ENCODE measurements at regions not wholly inside any gene's neighbourhood (a gene's known extent, or its start where the extent isn't known, plus 50 kb on each side); places are given as distances from the start of the nearest gene placed in this dataset.

- no peaks in the 10 kb centered on the region; the same call in 1 of the 2 replicates for H3K4me1 ChIP-seq (ENCODE audit: control insufficient read depth, insufficient read depth, low read length)
- no peaks in the 10 kb centered on the region for H3K36me3 ChIP-seq (ENCODE audit: control insufficient read depth, insufficient read depth, low read length)
- H3K4me3 ChIP-seq (ENCODE audit: low read depth, low read length): no peak overlapping the region
- no peaks in the 10 kb centered on the region for H3K9me3 ChIP-seq (ENCODE audit: control insufficient read depth, insufficient read depth, low read depth, low read length)
- H3K9ac ChIP-seq (ENCODE audit: low read length): no peak overlapping the region
- H3K27ac ChIP-seq (ENCODE audit: low read depth, low read length): no peak overlapping the region
- no peaks in the 10 kb centered on the region for H3K27me3 ChIP-seq (ENCODE audit: control insufficient read depth, insufficient read depth, low read length)
Measured at GRCh38 chr7:91657483-91658071, 222.9 kb downstream of the MTERF1 start.

- Histone ChIP-seq H3K27ac (ENCODE audit: low read depth, low read length) (no peak overlapping the region), H3K27me3 (ENCODE audit: control insufficient read depth, insufficient read depth, low read length) (no peaks in the 10 kb centered on the region), H3K36me3 (ENCODE audit: control insufficient read depth, insufficient read depth, low read length) (no peaks in the 10 kb centered on the region), H3K9me3 (ENCODE audit: control insufficient read depth, insufficient read depth, low read depth, low read length) (no peaks in the 10 kb centered on the region), H3K9ac (ENCODE audit: low read length) (no peak overlapping the region), H3K4me1 (ENCODE audit: control insufficient read depth, insufficient read depth, low read length) (no peaks in the 10 kb centered on the region; the same call in 1 of the 2 replicates), H3K4me3 (ENCODE audit: low read depth, low read length) (no peak overlapping the region)
Measured at GRCh38 chr7:91659096-91659495, 221.4 kb downstream of the MTERF1 start.

- no peaks in the 10 kb centered on the region for H3K36me3 ChIP-seq (ENCODE audit: control insufficient read depth, insufficient read depth, low read length)
- H3K4me3 ChIP-seq (ENCODE audit: low read depth, low read length): no peak overlapping the region
- no peaks in the 10 kb centered on the region for H3K9me3 ChIP-seq (ENCODE audit: control insufficient read depth, insufficient read depth, low read depth, low read length)
- H3K9ac ChIP-seq (ENCODE audit: low read length): no peak overlapping the region
- no peak overlapping the region for H3K27ac ChIP-seq (ENCODE audit: low read depth, low read length)
- no peaks in the 10 kb centered on the region; the same call in 1 of the 2 replicates for H3K4me1 ChIP-seq (ENCODE audit: control insufficient read depth, insufficient read depth, low read length)
- H3K27me3 ChIP-seq (ENCODE audit: control insufficient read depth, insufficient read depth, low read length): no peaks in the 10 kb centered on the region
Measured at GRCh38 chr7:91660734-91661356, 219.7 kb downstream of the MTERF1 start.

- H3K27me3 ChIP-seq (ENCODE audit: control insufficient read depth, insufficient read depth, low read length): no peaks in the 10 kb centered on the region
- no peaks in the 10 kb centered on the region; the same call in 1 of the 2 replicates for H3K4me1 ChIP-seq (ENCODE audit: control insufficient read depth, insufficient read depth, low read length)
- no peak overlapping the region for H3K4me3 ChIP-seq (ENCODE audit: low read depth, low read length)
- no peak overlapping the region for H3K27ac ChIP-seq (ENCODE audit: low read depth, low read length)
- no peaks in the 10 kb centered on the region for H3K36me3 ChIP-seq (ENCODE audit: control insufficient read depth, insufficient read depth, low read length)
- no peak overlapping the region for H3K9ac ChIP-seq (ENCODE audit: low read length)
- no peaks in the 10 kb centered on the region for H3K9me3 ChIP-seq (ENCODE audit: control insufficient read depth, insufficient read depth, low read depth, low read length)
Measured at GRCh38 chr7:91661727-91662126, 218.8 kb downstream of the MTERF1 start.

GRCh38 chr7:91668217-91668616 is 212.3 kb downstream of the MTERF1 start:
- Histone ChIP-seq H3K9me3 (ENCODE audit: control insufficient read depth, insufficient read depth, low read depth, low read length) (no peaks in the 10 kb centered on the region), H3K4me1 (ENCODE audit: control insufficient read depth, insufficient read depth, low read length) (no peaks in the 10 kb centered on the region), H3K9ac (ENCODE audit: low read length) (no peak overlapping the region), H3K27me3 (ENCODE audit: control insufficient read depth, insufficient read depth, low read length) (no peaks in the 10 kb centered on the region), H3K27ac (ENCODE audit: low read depth, low read length) (no peak overlapping the region), H3K4me3 (ENCODE audit: low read depth, low read length) (no peak overlapping the region), H3K36me3 (ENCODE audit: control insufficient read depth, insufficient read depth, low read length) (no peaks in the 10 kb centered on the region)

- Histone ChIP-seq H3K9me3 (ENCODE audit: control insufficient read depth, insufficient read depth, low read depth, low read length) (no peaks in the 10 kb centered on the region), H3K27me3 (ENCODE audit: control insufficient read depth, insufficient read depth, low read length) (no peaks in the 10 kb centered on the region), H3K27ac (ENCODE audit: low read depth, low read length) (no peak overlapping the region), H3K36me3 (ENCODE audit: control insufficient read depth, insufficient read depth, low read length) (no peaks in the 10 kb centered on the region), H3K9ac (ENCODE audit: low read length) (no peak overlapping the region), H3K4me1 (ENCODE audit: control insufficient read depth, insufficient read depth, low read length) (no peaks in the 10 kb centered on the region), H3K4me3 (ENCODE audit: low read depth, low read length) (no peak overlapping the region)
Measured at GRCh38 chr7:91671245-91671644, 209.3 kb downstream of the MTERF1 start.

GRCh38 chr7:91674470-91674869 is 206.0 kb downstream of the MTERF1 start:
- Histone ChIP-seq H3K27me3 (ENCODE audit: control insufficient read depth, insufficient read depth, low read length) (no peaks in the 10 kb centered on the region), H3K9me3 (ENCODE audit: control insufficient read depth, insufficient read depth, low read depth, low read length) (no peaks in the 10 kb centered on the region), H3K4me1 (ENCODE audit: control insufficient read depth, insufficient read depth, low read length) (no peaks in the 10 kb centered on the region), H3K36me3 (ENCODE audit: control insufficient read depth, insufficient read depth, low read length) (no peaks in the 10 kb centered on the region), H3K4me3 (ENCODE audit: low read depth, low read length) (no peak overlapping the region), H3K9ac (ENCODE audit: low read length) (no peak overlapping the region), H3K27ac (ENCODE audit: low read depth, low read length) (no peak overlapping the region)

- Histone ChIP-seq H3K4me1 (ENCODE audit: control insufficient read depth, insufficient read depth, low read length) (no peaks in the 10 kb centered on the region), H3K4me3 (ENCODE audit: low read depth, low read length) (no peak overlapping the region), H3K27me3 (ENCODE audit: control insufficient read depth, insufficient read depth, low read length) (no peaks in the 10 kb centered on the region), H3K36me3 (ENCODE audit: control insufficient read depth, insufficient read depth, low read length) (no peaks in the 10 kb centered on the region), H3K27ac (ENCODE audit: low read depth, low read length) (no peak overlapping the region), H3K9ac (ENCODE audit: low read length) (no peak overlapping the region), H3K9me3 (ENCODE audit: control insufficient read depth, insufficient read depth, low read depth, low read length) (peaks cover 21% of the 10 kb centered on the region)
Measured at GRCh38 chr7:91681718-91682117, 198.8 kb downstream of the MTERF1 start.

GRCh38 chr7:91683823-91684222 is 196.7 kb downstream of the MTERF1 start:
- Histone ChIP-seq H3K27ac (ENCODE audit: low read depth, low read length) (no peak overlapping the region), H3K36me3 (ENCODE audit: control insufficient read depth, insufficient read depth, low read length) (no peaks in the 10 kb centered on the region), H3K4me3 (ENCODE audit: low read depth, low read length) (no peak overlapping the region), H3K9me3 (ENCODE audit: control insufficient read depth, insufficient read depth, low read depth, low read length) (peaks cover 21% of the 10 kb centered on the region), H3K4me1 (ENCODE audit: control insufficient read depth, insufficient read depth, low read length) (no peaks in the 10 kb centered on the region), H3K27me3 (ENCODE audit: control insufficient read depth, insufficient read depth, low read length) (no peaks in the 10 kb centered on the region), H3K9ac (ENCODE audit: low read length) (no peak overlapping the region)

- Histone ChIP-seq H3K36me3 (ENCODE audit: control insufficient read depth, insufficient read depth, low read length) (no peaks in the 10 kb centered on the region), H3K9ac (ENCODE audit: low read length) (no peak overlapping the region), H3K4me1 (ENCODE audit: control insufficient read depth, insufficient read depth, low read length) (no peaks in the 10 kb centered on the region), H3K27ac (ENCODE audit: low read depth, low read length) (no peak overlapping the region), H3K4me3 (ENCODE audit: low read depth, low read length) (no peak overlapping the region), H3K9me3 (ENCODE audit: control insufficient read depth, insufficient read depth, low read depth, low read length) (peaks cover 18% of the 10 kb centered on the region), H3K27me3 (ENCODE audit: control insufficient read depth, insufficient read depth, low read length) (no peaks in the 10 kb centered on the region)
Measured at GRCh38 chr7:91685544-91685943, 195.0 kb downstream of the MTERF1 start.

GRCh38 chr7:91690541-91691070 is 189.9 kb downstream of the MTERF1 start:
- Histone ChIP-seq H3K9me3 (ENCODE audit: control insufficient read depth, insufficient read depth, low read depth, low read length) (no peaks in the 10 kb centered on the region), H3K4me3 (ENCODE audit: low read depth, low read length) (no peak overlapping the region), H3K27me3 (ENCODE audit: control insufficient read depth, insufficient read depth, low read length) (no peaks in the 10 kb centered on the region), H3K36me3 (ENCODE audit: control insufficient read depth, insufficient read depth, low read length) (no peaks in the 10 kb centered on the region), H3K27ac (ENCODE audit: low read depth, low read length) (no peak overlapping the region), H3K9ac (ENCODE audit: low read length) (no peak overlapping the region), H3K4me1 (ENCODE audit: control insufficient read depth, insufficient read depth, low read length) (peaks cover 10% of the 10 kb centered on the region)
